CD4-positive, CD25-positive, alpha-beta regulatory T cell (primary cell): ENCODE measurements at regions not wholly inside any gene's neighbourhood (a gene's known extent, or its start where the extent isn't known, plus 50 kb on each side); places are given as distances from the start of the nearest gene placed in this dataset.

Source experiments
- ATAC-seq, 2 donors: fragments of 150-1000 bp; cut with Tn5 transposase; one replicate each; pipeline ENCODE4 v1.10.0; 2021; ENCODE audit warnings: low read depth in 2 of 2, moderate number of reproducible peaks in 2 of 2, moderate library complexity in 1 of 2
- DNase-seq, 3 donors: peaks; one replicate each; pipeline versions ENCODE4 v3.0.0 to v3.0.0-alpha.2; 2012 to 2022; ENCODE audit warnings: mixed read lengths in 1 of 3
- H3K27ac ChIP-seq: one replicate; pipeline ENCODE4 v1.7.0; 2013; ENCODE audit warnings: mild to moderate bottlenecking, low read length; ENCODE audit not compliant: insufficient read depth, poor library complexity, severe bottlenecking
- H3K27me3 ChIP-seq: one replicate; pipeline ENCODE4 v1.7.0; 2013; ENCODE audit warnings: low read length; ENCODE audit not compliant: control insufficient read depth, insufficient read depth
- H3K36me3 ChIP-seq: one replicate; pipeline ENCODE4 v1.7.0; 2013; ENCODE audit warnings: mild to moderate bottlenecking, low read length, moderate library complexity; ENCODE audit not compliant: control insufficient read depth, insufficient read depth
- H3K4me1 ChIP-seq: 2 replicates; pipeline ENCODE4 v1.7.0; 2013; ENCODE audit warnings: mild to moderate bottlenecking, low read length; ENCODE audit not compliant: insufficient read depth, control insufficient read depth, poor library complexity, severe bottlenecking
- H3K4me3 ChIP-seq: one replicate; pipeline ENCODE4 v1.7.0; 2013; ENCODE audit warnings: low read depth, mild to moderate bottlenecking, low read length, moderate library complexity
- H3K9me3 ChIP-seq, 2 experiments: 1 replicate in 1 of 2; 2 replicates in 1 of 2; pipeline ENCODE4 v1.7.0; 2013; ENCODE audit warnings: low read length in 2 of 2, mild to moderate bottlenecking in 1 of 2, moderate library complexity in 1 of 2; ENCODE audit not compliant: control insufficient read depth in 2 of 2
- H3K27ac Mint-ChIP-seq, 3 donors: one replicate each; pipeline ENCODE4 v1.8.0; 2020 to 2022; ENCODE audit warnings: mild to moderate bottlenecking in 3 of 3, mixed read lengths in 3 of 3, moderate library complexity in 2 of 3
- H3K27me3 Mint-ChIP-seq: one replicate; pipeline ENCODE4 v1.8.0; 2022; ENCODE audit warnings: mild to moderate bottlenecking, mixed read lengths
- H3K36me3 Mint-ChIP-seq: one replicate; pipeline ENCODE4 v1.8.0; 2020; ENCODE audit warnings: mixed read lengths
- H3K4me1 Mint-ChIP-seq, 4 donors: one replicate each; pipeline ENCODE4 v1.8.0; 2020 to 2022; ENCODE audit warnings: mixed read lengths in 4 of 4, mild to moderate bottlenecking in 1 of 4
- H3K4me3 Mint-ChIP-seq, 4 donors: one replicate each; pipeline ENCODE4 v1.8.0; 2020 to 2022; ENCODE audit warnings: mild to moderate bottlenecking in 4 of 4, mixed read lengths in 4 of 4, moderate library complexity in 3 of 4
- H3K9me3 Mint-ChIP-seq, 7 donors: one replicate each; pipeline ENCODE4 v1.8.0; 2020 to 2022; ENCODE audit warnings: mixed read lengths in 7 of 7, mild to moderate bottlenecking in 3 of 7, moderate library complexity in 2 of 7

DNA sequence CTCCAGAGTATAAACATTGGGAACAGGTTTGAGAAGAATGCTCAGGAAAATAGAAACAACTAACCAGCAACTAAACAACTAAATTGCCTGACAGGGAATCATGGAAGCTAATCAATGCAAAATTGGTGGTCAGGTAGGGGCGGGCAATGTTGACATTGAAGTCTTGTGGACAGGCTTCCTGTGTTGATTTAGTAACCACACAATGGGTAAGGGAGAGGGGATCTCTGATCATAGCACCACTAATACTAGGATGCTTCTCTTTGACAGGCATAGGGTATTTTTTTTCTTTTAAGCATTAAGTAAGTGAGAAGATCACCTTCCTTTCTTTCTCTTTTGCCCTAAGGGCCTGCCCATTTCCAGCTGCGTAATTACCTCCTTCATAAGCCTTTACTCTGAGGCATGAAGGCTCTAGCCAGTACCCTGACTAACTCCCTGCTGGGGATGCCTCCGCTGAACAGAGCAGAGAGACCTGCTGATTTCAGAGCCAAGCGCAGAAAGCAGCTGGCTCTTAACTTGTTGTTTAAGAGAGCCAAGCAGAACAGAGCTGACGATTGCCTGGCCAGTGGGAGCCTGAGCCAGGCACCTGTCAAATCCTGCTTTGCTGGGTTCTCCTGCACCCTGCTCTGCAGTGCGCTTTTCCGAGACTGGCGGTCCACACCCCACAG is 118.7 kb downstream of the BMP2 start:
- Histone ChIP-seq H3K4me3 (no peak overlapping the region), H3K4me1 (no peaks in the 10 kb centered on the region), H3K9me3 (peaks cover 0 to 13% of the 10 kb centered on the region in 2 experiments), H3K27me3 (no peaks in the 10 kb centered on the region), H3K27ac (no peak overlapping the region), H3K36me3 (no peaks in the 10 kb centered on the region)
- Mint-ChIP-seq H3K4me1 (no peaks in the 10 kb centered on the region), H3K4me3 (no peak overlapping the region), H3K36me3 (no peaks in the 10 kb centered on the region), H3K27me3 (no peaks in the 10 kb centered on the region), H3K27ac (no peak overlapping the region), H3K9me3 (peaks cover 0 to 26% (median 4%) of the 10 kb centered on the region in 7 donors)
- DNase-seq (no peak), ATAC-seq (no peak)

- Mint-ChIP-seq H3K9me3 (peaks cover 0 to 27% (median 7%) of the 10 kb centered on the region in 7 donors), H3K4me1 (no peaks in the 10 kb centered on the region), H3K27ac (no peak overlapping the region), H3K4me3 (no peak overlapping the region), H3K36me3 (no peaks in the 10 kb centered on the region), H3K27me3 (no peaks in the 10 kb centered on the region)
- no peak for ATAC-seq
- Histone ChIP-seq H3K4me3 (no peak overlapping the region), H3K4me1 (no peaks in the 10 kb centered on the region), H3K36me3 (no peaks in the 10 kb centered on the region), H3K9me3 (peaks cover 0 to 13% of the 10 kb centered on the region in 2 experiments), H3K27me3 (no peaks in the 10 kb centered on the region), H3K27ac (no peak overlapping the region)
- no peak for DNase-seq
Measured at GRCh38 chr20:6887966-6888365, 120.5 kb downstream of the BMP2 start.

DNA sequence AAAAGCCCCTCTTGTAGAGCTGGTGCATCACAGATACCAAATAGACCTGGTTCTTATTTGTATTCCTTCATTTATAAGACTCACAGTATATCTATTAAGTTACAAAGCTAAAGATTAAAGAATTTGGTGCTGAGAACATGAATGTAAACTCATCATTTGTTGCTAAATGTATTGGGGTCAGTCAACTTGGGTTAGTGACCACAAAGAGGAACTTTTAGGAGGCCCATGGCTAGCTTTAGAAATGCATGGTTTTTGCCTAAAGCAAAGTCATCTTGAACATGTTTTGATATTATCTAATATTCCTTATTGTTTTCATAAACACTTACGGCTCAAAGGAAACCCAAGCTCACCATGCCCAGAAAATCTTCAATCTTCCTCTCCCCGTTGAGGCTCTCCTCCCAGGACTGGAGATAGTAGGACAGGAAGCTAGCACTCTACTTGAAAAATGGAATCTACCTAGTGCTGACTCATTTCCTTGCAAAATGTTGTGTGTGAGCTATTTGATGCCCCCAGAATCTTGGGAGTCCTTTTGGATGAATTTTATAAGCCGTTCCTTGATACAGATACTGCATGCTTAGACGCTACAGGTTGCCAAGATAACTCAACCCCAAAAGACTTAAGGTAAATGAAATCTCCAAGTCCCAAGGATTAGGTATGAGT is 121.4 kb downstream of the BMP2 start:
- no peak for ATAC-seq
- no peaks in the 10 kb centered on the region for H3K4me1 Mint-ChIP-seq

GRCh38 chr20:6892724-6893123 is 125.2 kb downstream of the BMP2 start:
- H3K27ac Mint-ChIP-seq: no peak overlapping the region
- ATAC-seq: no peak

More for the DNA sequence above, 121.4 kb downstream of the BMP2 start:
- H3K4me1 ChIP-seq: no peaks in the 10 kb centered on the region
- Mint-ChIP-seq H3K9me3 (peaks cover 0 to 22% (median 7%) of the 10 kb centered on the region in 7 donors), H3K27ac (no peak overlapping the region), H3K36me3 (no peaks in the 10 kb centered on the region), H3K4me3 (no peak overlapping the region), H3K27me3 (no peaks in the 10 kb centered on the region)
- DNase-seq: no peak
- H3K4me3 ChIP-seq: no peak overlapping the region
- H3K27ac ChIP-seq: no peak overlapping the region
- peaks cover 0 to 13% of the 10 kb centered on the region in 2 experiments for H3K9me3 ChIP-seq
- no peaks in the 10 kb centered on the region for H3K36me3 ChIP-seq
- no peaks in the 10 kb centered on the region for H3K27me3 ChIP-seq

GRCh38 chr20:6898928-6899327 is 131.4 kb downstream of the BMP2 start:
- peaks cover 0 to 19% (median 14%) of the 10 kb centered on the region in 7 donors for H3K9me3 Mint-ChIP-seq
- H3K27me3 ChIP-seq: no peaks in the 10 kb centered on the region
- DNase-seq (no peak), ATAC-seq (no peak)
- no peaks in the 10 kb centered on the region for H3K36me3 ChIP-seq
- no peaks in the 10 kb centered on the region for H3K4me1 Mint-ChIP-seq
- no peak overlapping the region for H3K4me3 ChIP-seq
- H3K9me3 ChIP-seq: no peaks in the 10 kb centered on the region
- H3K4me3 Mint-ChIP-seq: no peak overlapping the region
- no peak overlapping the region for H3K27ac Mint-ChIP-seq
- no peak overlapping the region for H3K27ac ChIP-seq
- H3K36me3 Mint-ChIP-seq: no peaks in the 10 kb centered on the region
- H3K27me3 Mint-ChIP-seq: no peaks in the 10 kb centered on the region
- H3K4me1 ChIP-seq: no peaks in the 10 kb centered on the region

More at GRCh38 chr20:6892724-6893123, 125.2 kb downstream of the BMP2 start:
- Histone ChIP-seq H3K4me1 (no peaks in the 10 kb centered on the region), H3K27me3 (no peaks in the 10 kb centered on the region), H3K27ac (no peak overlapping the region), H3K36me3 (no peaks in the 10 kb centered on the region), H3K9me3 (peaks cover 0 to 6% of the 10 kb centered on the region in 2 experiments), H3K4me3 (no peak overlapping the region)
- H3K4me3 Mint-ChIP-seq: no peak overlapping the region
- H3K27me3 Mint-ChIP-seq: no peaks in the 10 kb centered on the region
- H3K9me3 Mint-ChIP-seq: peaks cover 0 to 25% (median 9%) of the 10 kb centered on the region in 7 donors
- no peaks in the 10 kb centered on the region for H3K36me3 Mint-ChIP-seq
- DNase-seq: no peak
- H3K4me1 Mint-ChIP-seq: no peaks in the 10 kb centered on the region

DNA sequence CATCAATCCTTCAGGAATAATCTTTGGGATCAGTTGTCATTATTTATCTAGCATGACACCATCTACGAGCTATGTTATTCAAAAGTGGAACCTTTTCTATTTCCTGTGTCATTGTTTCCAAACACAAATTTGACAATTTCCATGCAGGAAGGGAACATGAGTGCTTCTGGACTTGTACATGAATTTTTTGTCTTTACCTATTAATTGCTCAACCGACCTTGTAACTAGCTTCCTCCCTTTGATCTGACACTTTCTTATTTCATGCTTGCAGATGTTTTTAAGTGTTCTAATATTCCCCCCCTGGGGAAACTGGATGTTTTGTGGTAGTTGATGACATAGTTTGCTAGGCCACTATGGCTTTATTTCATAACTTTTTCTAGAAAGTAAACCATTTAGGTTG is 139.4 kb downstream of the BMP2 start:
- H3K4me3 ChIP-seq: no peak overlapping the region
- H3K36me3 ChIP-seq: no peaks in the 10 kb centered on the region
- no peaks in the 10 kb centered on the region for H3K27me3 Mint-ChIP-seq
- H3K4me1 Mint-ChIP-seq: no peaks in the 10 kb centered on the region
- no peaks in the 10 kb centered on the region for H3K4me1 ChIP-seq
- H3K36me3 Mint-ChIP-seq: no peaks in the 10 kb centered on the region
- no peak for ATAC-seq
- no peak overlapping the region for H3K27ac ChIP-seq
- DNase-seq: no peak
- H3K9me3 ChIP-seq: peaks cover 0 to 3% of the 10 kb centered on the region in 2 experiments
- no peaks in the 10 kb centered on the region for H3K27me3 ChIP-seq
- peaks cover 0 to 9% (median 5%) of the 10 kb centered on the region in 7 donors for H3K9me3 Mint-ChIP-seq
- H3K27ac Mint-ChIP-seq: no peak overlapping the region
- no peak overlapping the region for H3K4me3 Mint-ChIP-seq

GRCh38 chr20:6908673-6909072 is 141.2 kb downstream of the BMP2 start:
- H3K4me3 ChIP-seq: no peak overlapping the region
- H3K27me3 Mint-ChIP-seq: no peaks in the 10 kb centered on the region

GRCh38 chr20:6909608-6910007 is 142.1 kb downstream of the BMP2 start:
- no peaks in the 10 kb centered on the region for H3K27me3 ChIP-seq
- H3K9me3 ChIP-seq: peaks cover 0 to 4% of the 10 kb centered on the region in 2 experiments
- no peaks in the 10 kb centered on the region for H3K36me3 ChIP-seq
- no peaks in the 10 kb centered on the region for H3K36me3 Mint-ChIP-seq
- no peaks in the 10 kb centered on the region for H3K4me1 Mint-ChIP-seq
- no peaks in the 10 kb centered on the region for H3K27me3 Mint-ChIP-seq
- peaks cover under 1 to 16% (median 4%) of the 10 kb centered on the region in 7 donors for H3K9me3 Mint-ChIP-seq
- H3K4me3 Mint-ChIP-seq: no peak overlapping the region
- ATAC-seq (no peak), DNase-seq (no peak)
- no peak overlapping the region for H3K27ac Mint-ChIP-seq
- H3K4me1 ChIP-seq: no peaks in the 10 kb centered on the region
- no peak overlapping the region for H3K4me3 ChIP-seq
- no peak overlapping the region for H3K27ac ChIP-seq

More at GRCh38 chr20:6908673-6909072, 141.2 kb downstream of the BMP2 start:
- no peaks in the 10 kb centered on the region for H3K4me1 ChIP-seq
- H3K4me1 Mint-ChIP-seq: no peaks in the 10 kb centered on the region
- H3K36me3 ChIP-seq: no peaks in the 10 kb centered on the region
- DNase-seq (no peak), ATAC-seq (no peak)
- H3K4me3 Mint-ChIP-seq: no peak overlapping the region
- H3K36me3 Mint-ChIP-seq: no peaks in the 10 kb centered on the region
- H3K27ac ChIP-seq: no peak overlapping the region
- H3K27me3 ChIP-seq: no peaks in the 10 kb centered on the region
- H3K9me3 ChIP-seq: peaks cover 0 to 4% of the 10 kb centered on the region in 2 experiments
- H3K9me3 Mint-ChIP-seq: peaks cover 0 to 9% (median 4%) of the 10 kb centered on the region in 7 donors
- H3K27ac Mint-ChIP-seq: no peak overlapping the region
